T-helper 2 cell (primary cell): ENCODE measurements at regions not wholly inside any gene's neighbourhood (a gene's known extent, or its start where the extent isn't known, plus 50 kb on each side); places are given as distances from the start of the nearest gene placed in this dataset.

Experiments used
- DNase-seq, 5 experiments: peaks; one replicate each; pipeline versions ENCODE4 v3.0.0 to v3.0.0-alpha.2; 2012 to 2022

DNA sequence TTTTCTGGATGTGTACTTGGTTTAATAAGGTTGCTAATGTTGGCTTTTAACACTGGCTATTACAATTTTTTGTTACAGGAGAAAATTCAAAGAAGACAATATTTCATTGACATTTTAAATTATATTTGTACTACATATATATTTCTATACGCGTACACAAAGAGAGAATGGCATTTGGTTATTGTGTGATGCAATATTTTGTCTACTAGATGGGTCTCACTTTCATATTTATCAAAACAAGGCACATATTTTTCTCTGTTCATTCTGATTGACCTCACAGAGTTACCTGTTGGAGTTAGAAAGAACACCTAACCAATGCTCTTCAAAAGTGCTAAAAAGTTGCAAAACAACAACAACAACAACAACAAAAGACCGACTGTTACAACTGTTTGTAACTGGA, 50.2 kb upstream of the VGLL3 start:
- DNase-seq, result no peak
